ENCODE measurements at regions not wholly inside any gene's neighbourhood (a gene's known extent, or its start where the extent isn't known, plus 50 kb on each side); places are given as distances from the start of the nearest gene placed in this dataset.

DNA sequence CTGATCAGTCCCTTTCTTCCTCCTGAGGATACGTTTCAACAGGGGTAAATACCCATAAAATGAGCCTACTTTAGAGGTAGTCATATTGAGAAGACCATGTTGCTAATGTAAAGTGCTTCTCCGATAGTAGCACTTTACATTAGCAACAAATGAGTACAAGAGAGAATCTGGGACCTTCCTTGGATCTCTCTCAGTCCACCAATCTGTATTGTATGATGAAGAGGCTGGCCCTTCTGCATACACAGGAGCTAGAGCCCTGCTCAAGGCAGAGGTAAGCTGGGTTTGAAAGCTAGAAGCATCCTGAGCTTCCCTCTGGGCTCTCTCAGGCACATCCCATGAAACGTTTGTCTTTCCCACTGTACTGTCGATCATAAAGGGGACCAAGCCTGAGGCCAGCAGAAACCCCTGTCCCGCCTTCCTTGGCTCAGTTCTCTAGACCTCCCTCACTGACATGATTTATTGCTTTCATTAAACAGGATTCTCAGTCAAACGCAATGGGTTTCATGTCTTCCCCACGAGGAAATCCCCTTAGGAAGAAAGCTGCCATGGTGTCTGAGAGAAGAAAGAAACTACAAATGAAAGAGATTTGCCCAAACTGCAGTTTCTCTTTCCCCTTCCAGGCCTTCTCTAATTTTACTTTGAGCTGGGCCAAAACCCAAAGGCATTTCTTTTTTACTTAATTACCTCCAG lies 62.8 kb upstream of the BCAR3 start:
- CTCF ChIA-PET: interaction anchor here (0.9 kb wide), 1 partner anchor 100 kb away, joined by 3 read pairs; no protein-coding TSS in a partner anchor
- Mint-ChIP-seq H3K4me1 (no peaks in the 10 kb centered on the region), H3K27me3 (ENCODE audit: low read depth) (peaks cover 5% of the 10 kb centered on the region; the same call in 1 of the 2 replicates), H3K36me3 (peaks cover 7% of the 10 kb centered on the region), H3K4me3 (no peak overlapping the region), H3K9me3 (peaks cover 26% of the 10 kb centered on the region), H3K27ac (no peak overlapping the region)
- no peak for TF ChIP-seq ESRRA (CRISPR knock-in tag; IDR thresholded peaks at IDR 0.05; ENCODE audit: borderline replicate concordance)
- no peak for TF ChIP-seq MXD4 (CRISPR knock-in tag; IDR thresholded peaks at IDR 0.05; ENCODE audit: borderline replicate concordance)
- TF ChIP-seq, protein P1, sequence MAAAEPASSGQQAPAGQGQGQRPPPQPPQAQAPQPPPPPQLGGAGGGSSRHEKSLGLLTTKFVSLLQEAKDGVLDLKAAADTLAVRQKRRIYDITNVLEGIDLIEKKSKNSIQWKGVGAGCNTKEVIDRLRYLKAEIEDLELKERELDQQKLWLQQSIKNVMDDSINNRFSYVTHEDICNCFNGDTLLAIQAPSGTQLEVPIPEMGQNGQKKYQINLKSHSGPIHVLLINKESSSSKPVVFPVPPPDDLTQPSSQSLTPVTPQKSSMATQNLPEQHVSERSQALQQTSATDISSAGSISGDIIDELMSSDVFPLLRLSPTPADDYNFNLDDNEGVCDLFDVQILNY (CRISPR knock-in tag; IDR thresholded peaks at IDR 0.05): no peak
- TF ChIP-seq NFE2L1 (CRISPR knock-in tag; IDR thresholded peaks at IDR 0.05): no peak
- no peak for TF ChIP-seq ZNF416 (CRISPR knock-in tag; IDR thresholded peaks at IDR 0.05)
- TF ChIP-seq, protein P2, sequence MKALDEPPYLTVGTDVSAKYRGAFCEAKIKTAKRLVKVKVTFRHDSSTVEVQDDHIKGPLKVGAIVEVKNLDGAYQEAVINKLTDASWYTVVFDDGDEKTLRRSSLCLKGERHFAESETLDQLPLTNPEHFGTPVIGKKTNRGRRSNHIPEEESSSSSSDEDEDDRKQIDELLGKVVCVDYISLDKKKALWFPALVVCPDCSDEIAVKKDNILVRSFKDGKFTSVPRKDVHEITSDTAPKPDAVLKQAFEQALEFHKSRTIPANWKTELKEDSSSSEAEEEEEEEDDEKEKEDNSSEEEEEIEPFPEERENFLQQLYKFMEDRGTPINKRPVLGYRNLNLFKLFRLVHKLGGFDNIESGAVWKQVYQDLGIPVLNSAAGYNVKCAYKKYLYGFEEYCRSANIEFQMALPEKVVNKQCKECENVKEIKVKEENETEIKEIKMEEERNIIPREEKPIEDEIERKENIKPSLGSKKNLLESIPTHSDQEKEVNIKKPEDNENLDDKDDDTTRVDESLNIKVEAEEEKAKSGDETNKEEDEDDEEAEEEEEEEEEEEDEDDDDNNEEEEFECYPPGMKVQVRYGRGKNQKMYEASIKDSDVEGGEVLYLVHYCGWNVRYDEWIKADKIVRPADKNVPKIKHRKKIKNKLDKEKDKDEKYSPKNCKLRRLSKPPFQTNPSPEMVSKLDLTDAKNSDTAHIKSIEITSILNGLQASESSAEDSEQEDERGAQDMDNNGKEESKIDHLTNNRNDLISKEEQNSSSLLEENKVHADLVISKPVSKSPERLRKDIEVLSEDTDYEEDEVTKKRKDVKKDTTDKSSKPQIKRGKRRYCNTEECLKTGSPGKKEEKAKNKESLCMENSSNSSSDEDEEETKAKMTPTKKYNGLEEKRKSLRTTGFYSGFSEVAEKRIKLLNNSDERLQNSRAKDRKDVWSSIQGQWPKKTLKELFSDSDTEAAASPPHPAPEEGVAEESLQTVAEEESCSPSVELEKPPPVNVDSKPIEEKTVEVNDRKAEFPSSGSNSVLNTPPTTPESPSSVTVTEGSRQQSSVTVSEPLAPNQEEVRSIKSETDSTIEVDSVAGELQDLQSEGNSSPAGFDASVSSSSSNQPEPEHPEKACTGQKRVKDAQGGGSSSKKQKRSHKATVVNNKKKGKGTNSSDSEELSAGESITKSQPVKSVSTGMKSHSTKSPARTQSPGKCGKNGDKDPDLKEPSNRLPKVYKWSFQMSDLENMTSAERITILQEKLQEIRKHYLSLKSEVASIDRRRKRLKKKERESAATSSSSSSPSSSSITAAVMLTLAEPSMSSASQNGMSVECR (CRISPR knock-in tag; IDR thresholded peaks at IDR 0.05; ENCODE audit: borderline replicate concordance): no peak
- TF ChIP-seq, protein P3, sequence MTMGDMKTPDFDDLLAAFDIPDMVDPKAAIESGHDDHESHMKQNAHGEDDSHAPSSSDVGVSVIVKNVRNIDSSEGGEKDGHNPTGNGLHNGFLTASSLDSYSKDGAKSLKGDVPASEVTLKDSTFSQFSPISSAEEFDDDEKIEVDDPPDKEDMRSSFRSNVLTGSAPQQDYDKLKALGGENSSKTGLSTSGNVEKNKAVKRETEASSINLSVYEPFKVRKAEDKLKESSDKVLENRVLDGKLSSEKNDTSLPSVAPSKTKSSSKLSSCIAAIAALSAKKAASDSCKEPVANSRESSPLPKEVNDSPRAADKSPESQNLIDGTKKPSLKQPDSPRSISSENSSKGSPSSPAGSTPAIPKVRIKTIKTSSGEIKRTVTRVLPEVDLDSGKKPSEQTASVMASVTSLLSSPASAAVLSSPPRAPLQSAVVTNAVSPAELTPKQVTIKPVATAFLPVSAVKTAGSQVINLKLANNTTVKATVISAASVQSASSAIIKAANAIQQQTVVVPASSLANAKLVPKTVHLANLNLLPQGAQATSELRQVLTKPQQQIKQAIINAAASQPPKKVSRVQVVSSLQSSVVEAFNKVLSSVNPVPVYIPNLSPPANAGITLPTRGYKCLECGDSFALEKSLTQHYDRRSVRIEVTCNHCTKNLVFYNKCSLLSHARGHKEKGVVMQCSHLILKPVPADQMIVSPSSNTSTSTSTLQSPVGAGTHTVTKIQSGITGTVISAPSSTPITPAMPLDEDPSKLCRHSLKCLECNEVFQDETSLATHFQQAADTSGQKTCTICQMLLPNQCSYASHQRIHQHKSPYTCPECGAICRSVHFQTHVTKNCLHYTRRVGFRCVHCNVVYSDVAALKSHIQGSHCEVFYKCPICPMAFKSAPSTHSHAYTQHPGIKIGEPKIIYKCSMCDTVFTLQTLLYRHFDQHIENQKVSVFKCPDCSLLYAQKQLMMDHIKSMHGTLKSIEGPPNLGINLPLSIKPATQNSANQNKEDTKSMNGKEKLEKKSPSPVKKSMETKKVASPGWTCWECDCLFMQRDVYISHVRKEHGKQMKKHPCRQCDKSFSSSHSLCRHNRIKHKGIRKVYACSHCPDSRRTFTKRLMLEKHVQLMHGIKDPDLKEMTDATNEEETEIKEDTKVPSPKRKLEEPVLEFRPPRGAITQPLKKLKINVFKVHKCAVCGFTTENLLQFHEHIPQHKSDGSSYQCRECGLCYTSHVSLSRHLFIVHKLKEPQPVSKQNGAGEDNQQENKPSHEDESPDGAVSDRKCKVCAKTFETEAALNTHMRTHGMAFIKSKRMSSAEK (CRISPR knock-in tag; IDR thresholded peaks at IDR 0.05; ENCODE audit: borderline replicate concordance): no peak
- no peak for TF ChIP-seq ZNF263 (CRISPR knock-in tag; IDR thresholded peaks at IDR 0.05; ENCODE audit: low read depth)
- no peak for TF ChIP-seq TP53 (CRISPR knock-in tag; IDR thresholded peaks at IDR 0.05)
- TF ChIP-seq ELF4 (CRISPR knock-in tag; IDR thresholded peaks at IDR 0.05; ENCODE audit: low read depth): no peak
- TF ChIP-seq RORB (CRISPR knock-in tag; IDR thresholded peaks at IDR 0.05): no peak
- TF ChIP-seq, protein P4, sequence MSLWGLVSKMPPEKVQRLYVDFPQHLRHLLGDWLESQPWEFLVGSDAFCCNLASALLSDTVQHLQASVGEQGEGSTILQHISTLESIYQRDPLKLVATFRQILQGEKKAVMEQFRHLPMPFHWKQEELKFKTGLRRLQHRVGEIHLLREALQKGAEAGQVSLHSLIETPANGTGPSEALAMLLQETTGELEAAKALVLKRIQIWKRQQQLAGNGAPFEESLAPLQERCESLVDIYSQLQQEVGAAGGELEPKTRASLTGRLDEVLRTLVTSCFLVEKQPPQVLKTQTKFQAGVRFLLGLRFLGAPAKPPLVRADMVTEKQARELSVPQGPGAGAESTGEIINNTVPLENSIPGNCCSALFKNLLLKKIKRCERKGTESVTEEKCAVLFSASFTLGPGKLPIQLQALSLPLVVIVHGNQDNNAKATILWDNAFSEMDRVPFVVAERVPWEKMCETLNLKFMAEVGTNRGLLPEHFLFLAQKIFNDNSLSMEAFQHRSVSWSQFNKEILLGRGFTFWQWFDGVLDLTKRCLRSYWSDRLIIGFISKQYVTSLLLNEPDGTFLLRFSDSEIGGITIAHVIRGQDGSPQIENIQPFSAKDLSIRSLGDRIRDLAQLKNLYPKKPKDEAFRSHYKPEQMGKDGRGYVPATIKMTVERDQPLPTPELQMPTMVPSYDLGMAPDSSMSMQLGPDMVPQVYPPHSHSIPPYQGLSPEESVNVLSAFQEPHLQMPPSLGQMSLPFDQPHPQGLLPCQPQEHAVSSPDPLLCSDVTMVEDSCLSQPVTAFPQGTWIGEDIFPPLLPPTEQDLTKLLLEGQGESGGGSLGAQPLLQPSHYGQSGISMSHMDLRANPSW (CRISPR knock-in tag; conservative IDR thresholded peaks at IDR 0.05; ENCODE audit: low read depth): no peak
- TF ChIP-seq ZNF512 (CRISPR knock-in tag; IDR thresholded peaks at IDR 0.05; ENCODE audit: borderline replicate concordance): no peak
- no peak for TF ChIP-seq ATF3 (CRISPR knock-in tag; conservative IDR thresholded peaks at IDR 0.05)
- TF ChIP-seq NFATC4 (CRISPR knock-in tag; IDR thresholded peaks at IDR 0.05): no peak
- no peak for TF ChIP-seq TCF7 (CRISPR knock-in tag; IDR thresholded peaks at IDR 0.05; ENCODE audit: low read depth)
- TF ChIP-seq, protein P5, sequence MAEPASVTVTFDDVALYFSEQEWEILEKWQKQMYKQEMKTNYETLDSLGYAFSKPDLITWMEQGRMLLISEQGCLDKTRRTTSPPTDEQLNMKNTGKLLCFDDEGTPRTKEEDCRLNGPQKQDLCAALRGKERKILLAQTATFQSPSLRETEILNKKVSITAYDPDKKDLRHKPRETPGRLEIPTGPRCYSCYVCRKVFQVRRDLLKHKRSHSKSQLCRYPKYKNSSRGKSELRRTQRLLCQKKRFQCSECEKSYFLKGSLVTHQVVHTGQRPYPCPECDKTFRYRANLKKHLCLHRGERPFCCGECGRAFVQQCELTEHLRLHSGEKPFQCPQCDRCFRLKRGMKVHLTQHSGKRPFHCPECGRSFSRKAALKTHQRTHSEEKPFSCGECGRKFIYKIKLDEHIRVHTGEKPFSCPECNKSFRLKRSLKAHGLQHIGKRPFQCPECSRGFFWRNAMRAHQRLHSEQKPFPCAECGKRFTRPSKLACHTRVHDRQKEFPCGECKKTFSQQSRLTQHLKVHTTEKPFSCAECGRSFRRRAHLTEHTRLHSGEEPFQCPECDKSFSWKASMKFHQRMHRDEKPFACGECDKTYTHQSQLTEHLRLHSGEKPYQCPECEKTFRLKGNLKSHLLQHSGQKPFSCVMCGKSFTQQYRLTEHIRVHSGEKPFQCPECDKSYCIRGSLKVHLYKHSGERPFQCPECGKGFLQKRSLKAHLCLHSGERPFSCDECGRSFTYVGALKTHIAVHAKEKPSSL (CRISPR knock-in tag; conservative IDR thresholded peaks at IDR 0.05): no peak
- no peak for TF ChIP-seq ERG (CRISPR knock-in tag; IDR thresholded peaks at IDR 0.05)
- POLR2A ChIA-PET: no interaction called here
- ATAC-seq (no peak), DNase-seq (ENCODE audit: low spot score) (no peak)

All from WTC11 (cell line).